GM19023 (cell line): ENCODE measurements at regions not wholly inside any gene's neighbourhood (a gene's known extent, or its start where the extent isn't known, plus 50 kb on each side); places are given as distances from the start of the nearest gene placed in this dataset.

Experiments used
- ATAC-seq: cut with Tn5 transposase; IDR thresholded peaks from one replicate; pipeline ENCODE4 v1.9.1; 2021; ENCODE audit warnings: mild to moderate bottlenecking, moderate library complexity; ENCODE audit not compliant: unreplicated experiment

DNA sequence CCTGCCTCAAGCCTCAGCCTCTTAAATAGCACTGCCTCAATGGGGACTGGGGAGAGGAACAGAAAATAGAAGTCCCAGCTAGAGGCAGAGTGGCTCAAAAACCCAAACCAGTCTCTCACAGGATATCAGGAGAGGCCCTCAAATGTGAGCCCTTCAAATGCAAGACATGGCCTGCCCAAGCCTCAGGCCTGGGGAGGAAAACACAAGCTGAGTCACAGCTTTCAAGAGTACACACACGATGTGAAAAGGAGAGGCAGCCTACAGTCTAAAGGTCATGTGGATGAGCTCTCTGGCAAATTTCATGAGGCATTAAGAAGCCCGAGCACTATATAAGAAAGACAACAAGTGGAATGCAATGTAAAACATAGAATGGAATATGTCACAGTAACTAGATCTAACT lies 316.6 kb upstream of the MEX3C start:
- ATAC-seq: no peak

DNA sequence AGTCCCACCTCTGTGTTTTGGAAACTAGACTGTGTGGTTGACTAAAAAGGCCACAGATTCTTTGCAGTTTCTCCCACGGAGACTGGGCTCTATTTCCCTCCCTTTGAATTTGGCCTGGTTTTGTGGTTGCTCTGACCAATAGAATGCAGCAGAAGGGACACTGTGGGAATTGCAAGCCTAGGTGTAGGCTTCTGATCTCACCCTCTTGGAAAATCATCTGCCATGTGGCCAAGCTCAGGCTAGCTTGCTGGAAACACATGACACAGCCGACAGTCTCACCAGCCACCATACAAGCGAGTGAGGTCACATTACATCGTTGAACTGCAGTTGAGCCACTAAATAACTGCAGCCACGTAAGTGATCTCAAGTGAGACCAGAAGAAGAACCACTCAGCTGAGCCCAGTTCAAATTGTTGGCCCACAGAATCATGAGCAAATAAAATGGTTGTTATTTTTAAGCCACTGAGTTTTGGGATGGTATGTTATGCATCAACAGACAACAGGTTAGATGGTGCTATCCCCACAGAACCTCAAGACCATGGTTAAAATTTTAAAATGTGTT lies 319.1 kb upstream of the MEX3C start:
- ATAC-seq: no peak

DNA sequence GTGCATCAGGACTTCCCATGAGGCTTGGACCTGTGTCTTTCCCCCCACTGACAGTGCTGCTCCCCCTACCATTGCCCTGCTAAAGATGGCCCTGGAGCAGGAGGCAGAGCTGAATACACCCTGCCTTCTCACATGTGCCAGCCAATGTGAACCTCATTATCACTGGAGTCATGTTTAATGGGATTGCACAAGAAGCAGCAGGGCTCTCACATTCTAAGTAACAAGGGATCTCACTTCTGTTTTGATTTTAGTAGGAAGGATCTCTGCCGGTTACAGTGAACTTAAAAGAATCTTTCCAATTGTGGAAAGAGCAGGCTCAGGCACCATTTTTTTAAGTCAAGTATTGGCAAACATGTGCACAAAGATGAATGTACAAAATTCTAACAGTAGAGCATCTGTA lies 322.1 kb upstream of the MEX3C start:
- no peak for ATAC-seq

DNA sequence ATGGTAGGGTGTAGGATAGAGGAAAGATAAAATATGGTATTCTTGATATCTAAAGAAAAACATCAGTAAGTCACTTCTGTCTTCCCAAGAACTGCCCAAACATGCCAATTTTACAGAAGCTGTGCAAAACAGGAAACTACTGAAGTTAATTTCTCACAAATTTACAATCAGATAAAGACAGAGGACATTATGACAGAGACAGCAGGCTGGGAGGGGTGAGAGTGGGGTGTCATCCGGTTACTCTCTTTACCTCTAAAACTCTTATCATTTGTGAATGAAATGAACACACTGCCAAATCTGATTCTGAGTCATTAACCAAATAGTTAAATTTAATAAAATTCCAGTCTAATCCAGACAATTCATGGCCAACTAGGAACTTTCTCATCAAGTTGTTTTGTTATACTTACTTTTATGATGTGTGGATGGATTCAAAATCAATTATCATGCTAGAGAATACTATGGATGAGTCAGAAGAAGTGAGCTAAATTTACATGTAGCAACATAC lies 323.2 kb upstream of the MEX3C start:
- ATAC-seq: no peak

DNA sequence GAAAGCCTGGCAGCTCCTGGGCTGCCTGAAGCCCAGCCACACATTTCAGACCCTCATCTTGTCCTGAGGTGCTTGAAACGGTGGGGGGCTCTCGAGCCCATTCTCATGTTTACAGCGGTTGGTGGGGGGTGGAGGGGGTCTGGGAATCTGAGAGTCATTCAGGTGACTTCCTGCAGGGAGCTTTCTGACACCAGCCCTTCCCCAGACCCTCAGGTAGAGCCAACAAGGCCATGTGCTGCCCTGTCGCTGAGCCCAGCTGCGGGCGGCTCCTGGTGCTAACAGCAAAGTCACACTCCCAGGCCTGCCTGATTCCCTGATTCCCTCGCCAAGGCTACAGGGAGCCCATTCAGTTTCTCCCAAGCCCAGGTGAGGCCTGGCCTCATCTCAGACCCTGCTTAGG lies 324.9 kb upstream of the MEX3C start:
- no peak for ATAC-seq

DNA sequence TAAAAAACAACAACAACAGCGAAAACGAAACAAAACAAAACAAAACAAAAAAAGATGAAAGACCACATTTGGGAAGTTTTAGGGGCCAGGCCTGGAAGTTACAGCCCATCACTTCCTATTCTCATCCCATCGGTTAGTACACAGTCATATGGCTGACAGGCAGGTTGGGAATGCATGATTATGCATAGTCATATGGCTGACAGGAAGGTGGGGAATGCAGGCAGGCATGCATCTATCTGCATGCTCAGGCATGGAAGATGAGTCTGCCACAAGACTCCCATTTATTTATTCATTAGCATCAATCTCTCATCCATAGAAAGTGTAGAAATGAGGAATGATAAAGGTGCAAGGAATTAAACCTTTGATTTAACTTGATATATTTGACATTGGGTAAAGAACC lies 325.3 kb upstream of the MEX3C start:
- no peak for ATAC-seq

DNA sequence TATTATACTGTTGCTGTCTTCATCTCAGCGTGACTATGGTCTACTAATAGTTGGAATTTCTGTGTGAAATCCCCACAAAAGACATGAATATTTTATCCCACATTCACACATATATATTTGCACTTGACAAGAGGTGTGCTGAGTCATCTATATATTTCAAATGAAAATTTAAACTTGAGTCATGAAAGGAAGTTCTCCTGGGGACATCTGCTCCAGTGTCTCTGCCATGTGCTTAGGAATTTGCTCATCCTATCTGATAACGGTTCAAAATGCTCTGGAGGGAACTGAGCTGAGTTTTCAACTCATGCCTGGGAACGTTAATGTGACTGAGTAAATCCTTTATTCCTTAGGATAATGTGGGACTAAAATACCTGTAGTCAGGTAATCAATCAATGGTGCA lies 326.2 kb upstream of the MEX3C start:
- no peak for ATAC-seq

DNA sequence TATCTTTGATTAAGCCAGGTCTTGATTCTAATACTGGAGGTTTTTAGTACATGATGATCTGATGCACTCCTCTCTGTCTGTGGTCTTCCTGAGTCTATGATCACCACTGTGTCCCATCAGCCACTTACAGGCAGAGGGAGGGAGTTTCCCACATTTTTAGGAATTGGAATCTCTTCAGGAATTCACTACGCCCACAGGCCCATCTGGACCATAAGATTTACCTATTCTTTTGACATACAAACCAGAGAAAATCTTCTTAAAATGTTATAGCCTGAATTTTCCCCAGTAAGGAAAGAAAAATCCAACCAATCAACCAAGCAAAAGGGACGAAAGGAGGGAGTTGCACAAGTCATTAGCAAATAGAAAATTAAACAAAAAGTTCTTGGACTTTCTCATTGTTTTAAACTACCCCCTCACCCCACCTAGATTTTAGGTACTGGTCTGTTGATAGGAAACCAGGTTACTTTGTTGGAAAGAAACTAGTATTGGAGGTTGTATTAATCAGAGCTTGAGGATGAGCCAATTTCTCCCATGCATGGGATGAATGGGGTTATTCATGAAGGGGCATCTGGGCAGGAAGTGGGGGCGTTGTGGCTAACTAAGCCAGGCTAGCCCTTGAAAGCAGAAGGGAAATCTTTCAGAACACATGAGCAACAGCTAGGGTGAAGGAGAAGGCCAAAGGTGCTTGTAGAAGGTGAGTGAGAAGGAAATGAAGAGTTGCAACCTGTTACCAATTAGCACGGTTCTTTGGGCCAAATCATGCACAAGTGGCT lies 328.2 kb upstream of the MEX3C start:
- ATAC-seq: no peak

DNA sequence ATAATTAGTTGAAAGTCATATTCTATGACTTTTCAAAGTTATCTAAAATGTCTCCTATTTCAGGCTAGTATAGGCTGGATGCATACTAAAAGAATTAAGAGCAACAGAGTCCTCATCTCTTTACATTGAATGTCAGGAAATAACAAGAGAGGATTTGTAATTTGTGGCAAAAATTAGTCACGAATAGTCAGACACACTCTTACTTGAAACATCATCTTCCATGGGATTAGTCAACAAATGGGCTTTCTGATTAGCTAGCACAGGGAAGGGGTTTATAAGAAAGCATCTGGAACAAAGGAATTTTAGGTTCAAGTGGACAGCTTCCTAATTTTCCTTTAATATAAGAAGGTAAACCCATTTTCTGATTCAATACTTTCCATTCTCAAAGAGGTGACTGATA lies 330.3 kb upstream of the MEX3C start:
- no peak for ATAC-seq

DNA sequence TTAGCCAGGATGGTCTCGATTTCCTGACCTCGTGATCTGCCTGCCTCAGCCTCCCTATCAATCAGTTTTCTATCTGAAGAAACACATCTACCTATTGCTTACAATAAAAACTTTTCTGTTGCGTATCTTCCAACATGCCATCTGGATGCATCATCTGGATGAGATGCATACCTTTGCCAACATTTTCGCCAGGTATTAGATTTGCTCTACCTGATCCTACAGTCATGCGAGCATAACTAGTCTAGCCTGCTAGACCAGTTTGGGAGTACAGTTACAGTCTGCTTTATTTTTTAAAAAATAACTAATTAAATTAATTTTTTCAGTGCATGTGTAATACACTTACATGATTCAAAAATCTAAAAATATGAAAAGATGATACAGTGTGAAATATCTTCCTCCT lies 334.0 kb upstream of the MEX3C start:
- no peak for ATAC-seq

DNA sequence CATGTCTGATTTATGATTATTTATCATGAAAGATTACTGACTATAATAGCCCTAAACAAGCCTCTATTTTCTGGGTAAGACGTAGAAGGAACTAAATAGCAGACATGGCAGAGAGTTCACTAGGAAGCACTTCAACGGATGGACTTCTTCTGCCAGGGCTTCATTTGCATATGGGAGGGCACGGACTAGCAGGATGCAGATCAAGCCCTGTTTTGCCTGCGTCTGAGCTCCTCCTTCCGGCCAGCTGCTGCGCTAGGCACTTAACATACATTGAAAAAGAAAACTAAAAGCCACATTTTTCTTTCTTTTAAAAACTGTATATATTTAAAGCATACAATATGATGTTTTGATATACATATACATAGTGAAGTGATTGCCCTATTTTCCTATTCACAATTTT lies 340.0 kb upstream of the MEX3C start:
- ATAC-seq: peak; percentile 80

DNA sequence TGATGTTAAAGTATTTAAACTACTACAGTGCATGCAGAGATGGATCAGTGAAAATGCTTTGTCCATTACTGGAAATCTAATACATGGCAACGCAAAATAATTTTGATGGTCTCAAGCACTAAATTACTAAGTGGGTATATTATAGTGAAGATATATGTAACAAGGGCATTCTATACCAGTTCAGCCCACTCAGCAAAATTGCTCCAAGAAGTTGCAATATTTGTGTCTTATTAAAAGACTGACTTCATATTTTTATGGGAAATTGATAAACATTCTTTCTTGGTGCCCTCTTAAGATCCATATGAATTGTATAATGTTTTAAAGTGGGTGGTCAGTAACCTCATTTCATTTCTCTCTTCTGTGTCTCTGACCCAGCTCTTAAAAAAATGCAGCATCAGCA lies 343.1 kb upstream of the MEX3C start:
- ATAC-seq: no peak

DNA sequence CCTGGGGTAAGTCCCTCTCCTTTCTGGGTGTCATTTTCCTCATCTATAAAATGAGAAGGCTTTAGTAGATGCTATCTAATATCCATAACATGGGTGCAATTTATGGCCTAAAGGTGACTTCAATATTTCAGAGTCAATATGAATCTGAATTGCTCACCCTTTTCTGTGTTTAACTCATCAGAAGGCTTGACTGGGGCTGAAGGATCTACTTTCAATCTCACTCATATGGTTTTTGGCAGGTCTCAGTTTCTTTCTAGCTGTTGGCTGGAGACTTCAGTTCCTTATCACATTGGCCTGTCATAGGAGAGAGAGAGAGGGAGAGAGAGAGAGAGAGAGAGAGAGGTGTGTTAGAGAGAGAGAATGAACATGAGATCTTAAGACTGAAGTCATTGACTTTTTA lies 343.7 kb upstream of the MEX3C start:
- ATAC-seq: no peak

DNA sequence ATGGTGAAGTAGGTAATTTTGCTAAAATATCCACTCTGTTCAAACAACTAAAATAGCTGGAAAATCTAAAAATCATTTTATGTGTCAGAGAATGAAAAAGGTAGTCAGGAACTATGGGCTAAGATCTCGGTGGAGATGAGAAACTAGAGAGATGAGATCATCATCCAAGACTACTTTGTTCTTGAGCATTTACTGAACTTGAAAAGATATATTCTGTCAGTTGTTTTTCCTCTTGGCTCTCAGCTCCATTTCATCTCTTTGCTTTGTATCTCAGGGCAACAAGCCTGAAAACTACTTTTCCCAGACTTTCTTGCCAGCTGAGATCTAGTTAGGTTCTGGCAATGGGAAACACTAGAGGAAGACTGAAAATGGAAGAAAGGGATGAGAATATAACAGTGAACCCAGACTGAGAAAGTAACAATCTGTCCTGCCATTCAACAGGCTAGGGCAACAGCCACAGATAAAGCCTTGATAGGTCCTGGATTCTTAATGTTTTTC lies 346.2 kb upstream of the MEX3C start:
- no peak for ATAC-seq

DNA sequence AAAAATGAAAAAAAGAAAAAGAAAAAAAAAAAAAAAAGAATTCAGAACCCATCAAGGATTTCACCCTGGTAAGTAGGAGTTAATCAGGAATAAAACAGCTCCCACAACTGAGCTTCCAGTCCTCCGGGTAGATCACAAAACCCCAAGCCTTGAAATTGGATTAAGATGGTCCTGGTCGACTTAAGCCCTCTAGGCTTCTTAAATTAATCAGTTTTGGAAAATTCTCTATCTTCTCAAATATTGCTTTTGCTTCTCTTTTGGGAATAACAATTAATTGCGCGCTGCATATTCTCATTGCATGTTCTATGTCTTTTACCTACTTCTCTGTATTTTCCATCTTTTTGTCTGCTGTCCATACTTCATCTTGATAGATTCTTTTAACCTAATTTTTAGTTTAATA lies 348.0 kb upstream of the MEX3C start:
- ATAC-seq: no peak

DNA sequence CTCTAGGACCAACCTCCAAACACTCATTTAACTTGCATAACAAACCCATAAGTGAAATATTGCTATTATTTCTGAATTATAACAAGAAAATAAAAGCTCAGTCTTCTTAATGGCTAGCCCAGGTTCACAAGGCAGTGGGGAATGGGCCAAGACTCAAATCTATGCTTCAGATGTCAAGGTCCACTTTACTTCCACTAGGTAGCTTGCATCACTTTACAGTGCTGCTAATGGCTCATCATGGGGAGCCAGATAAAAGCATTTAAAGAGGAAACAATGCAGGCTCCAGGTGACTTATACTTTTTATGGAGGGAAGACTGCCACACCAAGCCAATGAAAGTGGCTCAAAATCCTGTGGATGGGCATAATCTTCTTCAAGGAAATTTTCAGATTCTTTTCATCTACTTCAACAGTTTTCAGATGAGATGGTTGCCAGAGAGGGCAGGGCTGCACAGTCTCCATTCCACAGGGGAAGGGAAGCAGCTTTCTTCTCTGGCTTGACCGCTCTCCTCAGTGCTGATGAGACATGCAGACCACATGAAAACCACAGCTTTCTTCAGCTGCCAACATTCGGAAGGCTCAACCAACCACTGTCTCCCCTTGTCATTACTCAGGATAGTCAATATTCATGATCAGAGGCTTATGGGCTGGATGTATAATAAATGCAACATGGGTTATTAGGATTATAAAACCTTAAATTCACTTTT lies 361.9 kb upstream of the MEX3C start:
- no peak for ATAC-seq

DNA sequence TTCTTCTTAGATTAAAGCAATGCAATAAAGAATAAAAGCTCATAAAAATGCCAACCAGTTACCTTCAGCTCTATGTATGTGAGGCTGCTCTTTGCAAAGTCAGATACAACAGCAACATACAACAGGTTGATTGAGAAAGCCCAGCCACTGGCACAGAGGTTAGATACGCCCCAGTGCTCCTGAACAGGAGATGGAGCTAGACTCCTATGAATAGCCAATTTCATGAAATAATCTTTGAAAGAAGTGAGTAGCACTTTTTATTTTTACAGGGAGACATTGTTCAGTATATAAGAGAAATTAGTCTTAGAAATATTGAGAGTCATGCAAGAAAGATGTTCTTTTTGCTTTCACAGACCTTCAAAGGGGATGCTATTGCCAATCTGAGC lies 362.4 kb upstream of the MEX3C start:
- ATAC-seq: no peak

DNA sequence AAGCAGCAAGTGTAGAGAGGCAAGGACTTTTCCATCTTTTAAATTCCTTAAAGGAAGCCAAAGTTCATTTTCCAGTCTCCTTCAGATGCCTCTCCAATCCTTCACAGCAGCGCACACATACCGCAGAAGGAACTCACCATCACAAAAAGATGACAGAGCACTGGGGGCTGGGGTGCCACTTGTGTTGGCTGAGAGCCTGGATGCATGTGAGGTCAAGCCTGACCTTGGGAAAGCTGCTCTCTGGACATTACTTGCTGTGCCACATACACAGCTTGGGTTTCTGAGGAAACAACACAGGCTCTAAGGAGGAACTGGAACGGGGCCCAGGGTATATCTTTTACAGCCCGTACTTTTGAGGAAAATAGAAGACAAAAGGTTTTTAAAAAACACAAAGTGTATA lies 364.3 kb upstream of the MEX3C start:
- no peak for ATAC-seq

DNA sequence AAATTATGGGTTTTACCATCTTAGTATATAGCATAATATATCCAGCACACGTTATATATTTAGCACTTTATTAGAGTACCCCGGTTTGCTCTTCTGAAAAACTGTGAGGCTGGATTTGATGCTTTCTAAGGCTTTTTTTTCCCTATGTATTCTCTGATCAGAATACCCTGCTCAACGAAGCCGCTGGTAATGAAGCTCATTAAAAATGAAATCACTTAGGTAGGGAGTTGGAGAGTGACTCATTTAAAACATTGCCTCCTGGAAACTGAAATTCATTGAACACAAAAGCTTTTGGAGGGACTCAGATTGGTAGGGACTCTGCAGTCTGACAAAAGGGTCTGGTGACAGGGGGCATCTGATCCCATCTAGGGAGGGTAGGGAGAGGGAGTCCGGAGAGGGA lies 365.4 kb upstream of the MEX3C start:
- no peak for ATAC-seq

DNA sequence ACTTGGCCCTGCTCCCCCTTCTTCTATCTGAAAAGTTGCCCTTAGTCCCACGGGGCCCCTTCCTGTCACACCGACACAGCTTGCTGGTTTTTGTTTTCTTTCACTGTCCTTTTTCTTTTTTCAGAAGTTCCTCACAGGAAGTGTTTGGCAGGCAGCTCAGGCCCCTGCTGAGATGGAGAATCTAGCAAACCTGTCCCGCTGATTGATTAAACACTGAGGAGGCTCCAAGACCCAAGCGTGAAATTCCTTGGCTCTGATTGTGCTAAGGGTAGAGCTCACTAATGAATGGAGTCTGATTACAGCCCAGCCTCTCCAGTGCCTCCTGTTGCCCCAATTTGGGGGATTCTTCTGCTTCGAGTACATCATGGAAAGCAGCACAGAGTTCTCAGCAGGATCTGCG lies 365.9 kb upstream of the MEX3C start:
- no peak for ATAC-seq

DNA sequence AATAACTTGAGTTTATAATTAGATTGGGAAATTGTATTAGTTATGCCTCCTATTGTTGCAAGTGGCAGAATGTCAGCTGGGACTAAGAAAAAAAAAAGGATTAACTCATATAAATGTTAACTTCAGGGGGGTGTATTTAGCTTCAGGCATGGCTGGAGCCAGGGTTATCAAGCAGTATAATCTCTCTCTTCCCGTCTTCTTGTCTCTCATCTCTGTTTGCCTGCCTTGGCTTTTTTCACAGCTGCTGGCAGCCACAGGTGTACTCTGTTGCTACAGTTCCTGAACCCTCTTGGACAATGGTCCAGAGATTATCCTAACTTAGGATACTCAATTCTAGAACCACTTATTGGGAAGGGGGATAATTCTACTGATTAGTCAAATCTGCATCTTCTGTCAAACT lies 370.7 kb upstream of the MEX3C start:
- no peak for ATAC-seq

DNA sequence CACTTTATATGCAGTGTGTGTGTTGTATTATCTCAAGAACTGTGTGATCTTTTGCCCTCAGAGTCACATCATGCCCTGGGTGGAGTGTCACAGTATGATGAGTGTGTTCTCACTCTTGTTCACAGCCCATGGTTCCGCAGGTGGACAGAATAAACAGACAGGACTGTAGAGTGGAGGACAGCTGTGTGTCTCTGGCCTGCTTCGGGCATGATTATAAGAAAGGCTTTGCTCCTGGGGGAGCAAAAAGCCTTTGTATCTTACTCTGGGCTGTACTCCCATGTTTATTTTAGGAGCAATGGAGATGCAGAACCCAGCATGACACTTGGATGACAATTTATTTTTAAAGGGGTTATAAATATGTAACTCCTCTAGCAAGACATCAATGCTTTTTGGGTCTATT lies 371.7 kb upstream of the MEX3C start:
- no peak for ATAC-seq
